HepG2 (cell line): ENCODE measurements at regions not wholly inside any gene's neighbourhood (a gene's known extent, or its start where the extent isn't known, plus 50 kb on each side); places are given as distances from the start of the nearest gene placed in this dataset.

Source experiments
- ATAC-seq: fragments of 200-7000 bp; cut with Tn5 transposase; 3 replicates; pipeline ENCODE4 v1.9.1; 2020; ENCODE audit warnings: mild to moderate bottlenecking, moderate library complexity
- BruUV-seq: library from RNA; stranded (reverse); fragments of 400-500 nt; replicated peaks from 2 replicates; lab custom pipeline; 2021; lab: Mats Ljungman, UMichigan
- CTCF ChIA-PET: fragments of 300-600 bp; formaldehyde crosslinking; extraction: SDS; loops from one replicate; lab custom pipeline; 2021; ENCODE audit warnings: low total read pairs, inconsistent platforms, low intra/inter-chr PET ratio; lab: Yijun Ruan, JAX
- POLR2A ChIA-PET: fragments of 350-600 bp; sonication (Branson Sonifier 250); formaldehyde crosslinking; loops from one replicate; lab custom pipeline; 2020; ENCODE audit warnings: antibody characterized with exemption, inconsistent platforms; lab: Yijun Ruan, JAX
- DNase-seq: peaks from one replicate; pipeline ENCODE4 v3.0.0-alpha.2; 2015; ENCODE audit warnings: low spot score
- FAIRE-seq: peaks from 3 replicates; lab custom pipeline; 2011; peaks lifted over from hg19 to GRCh38; lab: Jason Lieb, UNC
- H2AFZ ChIP-seq: one replicate; pipeline ENCODE4 v1.6.1; 2011; ENCODE audit warnings: low read length, inconsistent platforms
- H3K27ac ChIP-seq: fragments of 300-600 bp; 3 replicates; pipeline ENCODE4 v1.8.0; 2011; ENCODE audit warnings: mixed run types, mild to moderate bottlenecking, mixed read lengths, low read length, inconsistent platforms; ENCODE audit not compliant: insufficient read depth; ENCODE audit errors: extremely low read length
- H3K27me3 ChIP-seq, 2 experiments: fragments of 200-600 bp in 1 of 2; 2 replicates in 1 of 2; 3 replicates in 1 of 2; pipeline versions ENCODE4 v1.6.0 to v1.8.0; 2011; ENCODE audit warnings: low read length in 2 of 2, mild to moderate bottlenecking in 2 of 2, moderate library complexity in 2 of 2, inconsistent platforms in 1 of 2; ENCODE audit not compliant: insufficient read depth in 2 of 2, control insufficient read depth in 1 of 2
- H3K36me3 ChIP-seq, 2 experiments: fragments of 200-600 bp in 1 of 2; replicated peaks in 1 of 2; 2 replicates in 1 of 2; 3 replicates in 1 of 2; pipeline versions ENCODE4 v1.5.1 to v1.8.0; 2011; ENCODE audit warnings: low read length in 2 of 2, inconsistent platforms in 1 of 2; ENCODE audit not compliant: insufficient read depth in 2 of 2, control insufficient read depth in 1 of 2
- H3K4me1 ChIP-seq: 2 replicates; pipeline ENCODE4 v1.5.1; 2012; ENCODE audit warnings: low read length, inconsistent platforms; ENCODE audit not compliant: insufficient read depth
- H3K4me2 ChIP-seq: 2 replicates; pipeline ENCODE4 v1.6.0; 2011; ENCODE audit warnings: low read depth, low read length, inconsistent platforms
- H3K4me3 ChIP-seq, 3 experiments: fragments of 200-600 bp in 1 of 3; sonication (generic), shearing (Covaris generic) in 1 of 3; replicated peaks in 1 of 3; 2 replicates each; pipeline ENCODE4 v1.5.1; 2011 to 2016; ENCODE audit warnings: low read length in 3 of 3, inconsistent platforms in 2 of 3, low read depth in 2 of 3, mild to moderate bottlenecking in 2 of 3, control low read depth in 1 of 3, mixed read lengths in 1 of 3; ENCODE audit not compliant: insufficient read depth in 1 of 3
- H3K79me2 ChIP-seq: one replicate; pipeline ENCODE4 v1.6.1; 2011; ENCODE audit warnings: low read length, inconsistent platforms; ENCODE audit not compliant: insufficient read depth
- H3K9ac ChIP-seq: 2 replicates; pipeline ENCODE4 v1.6.0; 2011; ENCODE audit warnings: mild to moderate bottlenecking, low read depth, low read length, inconsistent platforms; ENCODE audit not compliant: insufficient read depth
- H3K9me3 ChIP-seq: 2 replicates; pipeline ENCODE4 v1.5.1; 2012; ENCODE audit warnings: mild to moderate bottlenecking, low read length
- H4K20me1 ChIP-seq: 2 replicates; pipeline ENCODE4 v1.6.0; 2011; ENCODE audit warnings: inconsistent platforms, mild to moderate bottlenecking, low read length, moderate library complexity; ENCODE audit not compliant: insufficient read depth
- MIER3 ChIP-seq: IDR thresholded peaks from 2 replicates; pipeline ENCODE4 v1.6.1; 2016; ENCODE audit warnings: missing compliant biosample characterization, borderline replicate concordance
- REXO4 ChIP-seq: sonication (generic); formaldehyde crosslinking; IDR thresholded peaks from 2 replicates; pipeline ENCODE4 v1.8.0; 2022; ENCODE audit warnings: missing genetic modification reagents, mild to moderate bottlenecking, borderline replicate concordance
- RXRB ChIP-seq: IDR thresholded peaks from 2 replicates; pipeline ENCODE4 v1.6.1; 2016; ENCODE audit warnings: borderline replicate concordance, missing genetic modification reagents, missing compliant biosample characterization
- ZFY ChIP-seq: sonication (generic); formaldehyde crosslinking; IDR thresholded peaks from 2 replicates; pipeline ENCODE4 v1.4.0; 2020; ENCODE audit warnings: missing genetic modification reagents
- ZNF713 ChIP-seq: sonication (generic); formaldehyde crosslinking; IDR thresholded peaks from 2 replicates; pipeline ENCODE4 v1.4.0; 2020; ENCODE audit warnings: mild to moderate bottlenecking, missing genetic modification reagents
- WGBS: methylation state at CpG from one replicate; pipeline ENCODE4 v1.1.6; 2017; ENCODE audit warnings: low lambda C conversion rate; 5-methylcytosine and 5-hydroxymethylcytosine counted together
- in situ Hi-C: cut with HindIII; loops from 2 replicates; pipeline ENCODE4 v1.10.0; 2017; ENCODE audit warnings: low pct_unique_long_range_greater_than_20kb; ENCODE audit not compliant: extremely low pct_ligation_motif_present
- intact Hi-C: fragments of 100-400 bp; cut with micrococcal nuclease; formaldehyde crosslinking; loops from one replicate; pipeline ENCODE4 v1.10.0; 2022; ENCODE audit not compliant: unreplicated experiment
- TF ChIP-seq, protein P1 (sequence below): sonication (generic); formaldehyde crosslinking; IDR thresholded peaks from 2 replicates; pipeline ENCODE4 v1.5.1; 2020; ENCODE audit warnings: mild to moderate bottlenecking, missing genetic modification reagents, borderline replicate concordance
- TF ChIP-seq, protein P2 (sequence below), 2 experiments: sonication (generic) in 1 of 2; formaldehyde crosslinking in 1 of 2; IDR thresholded peaks; 2 replicates each; pipeline versions ENCODE4 v1.4.0 to v1.6.1; 2018 to 2020; ENCODE audit warnings: missing genetic modification reagents in 2 of 2, borderline replicate concordance in 1 of 2, low read depth in 1 of 2, mild to moderate bottlenecking in 1 of 2, missing biosample characterization in 1 of 2
- TF ChIP-seq, protein P3 (sequence below): sonication (generic); formaldehyde crosslinking; IDR thresholded peaks from 2 replicates; pipeline ENCODE4 v1.8.1; 2023; ENCODE audit warnings: mild to moderate bottlenecking, inconsistent platforms, moderate library complexity, missing genetic modification reagents, borderline replicate concordance
- TF ChIP-seq, protein P4 (sequence below): sonication (generic); formaldehyde crosslinking; IDR thresholded peaks from 2 replicates; pipeline ENCODE4 v1.4.0; 2020; ENCODE audit warnings: missing genetic modification reagents

DNA sequence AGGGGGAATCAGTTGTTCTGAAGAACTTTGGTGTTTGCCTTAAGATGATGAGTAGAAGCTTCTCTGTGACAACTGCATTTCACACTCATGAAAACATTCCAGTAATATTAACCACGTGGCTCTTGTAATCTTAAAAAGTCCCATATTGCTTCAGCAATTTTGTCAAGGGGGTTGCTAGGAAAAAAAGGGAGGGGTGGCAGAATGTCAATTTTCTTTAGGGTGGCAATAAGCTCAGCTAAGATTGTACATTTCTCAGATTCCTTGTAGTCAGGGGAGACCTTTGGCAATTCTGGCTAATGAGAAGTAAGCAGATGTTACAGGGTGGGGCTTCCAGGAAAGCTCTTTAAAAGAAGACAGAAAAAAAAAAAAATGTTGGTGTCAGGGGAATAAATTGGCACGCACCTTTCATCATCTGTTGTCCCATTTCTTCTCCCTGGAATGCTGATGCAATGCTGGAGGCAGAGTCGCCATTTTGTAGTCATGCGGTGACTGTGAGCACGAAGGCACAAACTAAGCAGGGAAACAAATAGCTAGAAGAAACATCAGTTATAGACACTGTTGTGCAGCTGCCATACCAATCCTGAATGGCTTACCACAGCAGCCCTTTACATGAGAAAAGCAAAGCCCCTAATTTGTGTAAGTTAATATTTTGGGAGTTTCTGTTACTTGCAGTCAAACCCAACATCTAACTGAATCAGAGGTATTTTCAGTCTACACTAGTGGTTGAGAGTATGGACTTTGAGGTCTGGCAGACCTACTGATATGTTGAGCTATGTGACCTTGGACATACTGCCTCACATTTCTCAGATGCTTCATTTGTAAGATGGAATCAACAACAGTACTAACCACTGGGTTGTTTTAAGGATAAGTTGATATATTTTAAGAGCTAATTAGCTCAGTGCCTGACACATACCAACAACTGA lies 56.1 kb upstream of the MRPS6 start (continued):
- TF ChIP-seq, protein P1, sequence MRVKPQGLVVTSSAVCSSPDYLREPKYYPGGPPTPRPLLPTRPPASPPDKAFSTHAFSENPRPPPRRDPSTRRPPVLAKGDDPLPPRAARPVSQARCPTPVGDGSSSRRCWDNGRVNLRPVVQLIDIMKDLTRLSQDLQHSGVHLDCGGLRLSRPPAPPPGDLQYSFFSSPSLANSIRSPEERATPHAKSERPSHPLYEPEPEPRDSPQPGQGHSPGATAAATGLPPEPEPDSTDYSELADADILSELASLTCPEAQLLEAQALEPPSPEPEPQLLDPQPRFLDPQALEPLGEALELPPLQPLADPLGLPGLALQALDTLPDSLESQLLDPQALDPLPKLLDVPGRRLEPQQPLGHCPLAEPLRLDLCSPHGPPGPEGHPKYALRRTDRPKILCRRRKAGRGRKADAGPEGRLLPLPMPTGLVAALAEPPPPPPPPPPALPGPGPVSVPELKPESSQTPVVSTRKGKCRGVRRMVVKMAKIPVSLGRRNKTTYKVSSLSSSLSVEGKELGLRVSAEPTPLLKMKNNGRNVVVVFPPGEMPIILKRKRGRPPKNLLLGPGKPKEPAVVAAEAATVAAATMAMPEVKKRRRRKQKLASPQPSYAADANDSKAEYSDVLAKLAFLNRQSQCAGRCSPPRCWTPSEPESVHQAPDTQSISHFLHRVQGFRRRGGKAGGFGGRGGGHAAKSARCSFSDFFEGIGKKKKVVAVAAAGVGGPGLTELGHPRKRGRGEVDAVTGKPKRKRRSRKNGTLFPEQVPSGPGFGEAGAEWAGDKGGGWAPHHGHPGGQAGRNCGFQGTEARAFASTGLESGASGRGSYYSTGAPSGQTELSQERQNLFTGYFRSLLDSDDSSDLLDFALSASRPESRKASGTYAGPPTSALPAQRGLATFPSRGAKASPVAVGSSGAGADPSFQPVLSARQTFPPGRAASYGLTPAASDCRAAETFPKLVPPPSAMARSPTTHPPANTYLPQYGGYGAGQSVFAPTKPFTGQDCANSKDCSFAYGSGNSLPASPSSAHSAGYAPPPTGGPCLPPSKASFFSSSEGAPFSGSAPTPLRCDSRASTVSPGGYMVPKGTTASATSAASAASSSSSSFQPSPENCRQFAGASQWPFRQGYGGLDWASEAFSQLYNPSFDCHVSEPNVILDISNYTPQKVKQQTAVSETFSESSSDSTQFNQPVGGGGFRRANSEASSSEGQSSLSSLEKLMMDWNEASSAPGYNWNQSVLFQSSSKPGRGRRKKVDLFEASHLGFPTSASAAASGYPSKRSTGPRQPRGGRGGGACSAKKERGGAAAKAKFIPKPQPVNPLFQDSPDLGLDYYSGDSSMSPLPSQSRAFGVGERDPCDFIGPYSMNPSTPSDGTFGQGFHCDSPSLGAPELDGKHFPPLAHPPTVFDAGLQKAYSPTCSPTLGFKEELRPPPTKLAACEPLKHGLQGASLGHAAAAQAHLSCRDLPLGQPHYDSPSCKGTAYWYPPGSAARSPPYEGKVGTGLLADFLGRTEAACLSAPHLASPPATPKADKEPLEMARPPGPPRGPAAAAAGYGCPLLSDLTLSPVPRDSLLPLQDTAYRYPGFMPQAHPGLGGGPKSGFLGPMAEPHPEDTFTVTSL, result no peak
- TF ChIP-seq, all 625 proteins: peak for 8

DNA sequence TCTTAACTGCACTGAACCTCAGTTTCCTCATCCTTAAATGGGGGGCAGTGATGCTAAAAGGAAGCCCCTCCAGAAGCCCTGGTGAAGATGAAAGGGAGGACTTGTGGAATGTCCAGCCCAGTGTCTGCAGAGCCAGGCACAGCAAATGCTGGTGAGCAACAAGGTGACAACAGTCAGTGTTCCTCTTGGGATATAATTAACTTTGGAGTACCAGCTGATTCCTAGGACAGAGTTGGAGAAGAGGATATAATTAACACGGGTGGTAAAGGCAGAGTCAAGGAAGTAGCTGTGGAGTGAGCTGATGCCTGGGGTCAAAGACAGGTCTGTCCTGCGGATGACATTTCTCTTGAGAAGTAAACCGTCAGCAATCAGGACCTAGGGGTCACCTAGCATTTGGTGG lies 60.7 kb upstream of the MRPS6 start:
- in situ Hi-C loops (no loop called here), intact Hi-C loops (no loop called here)
- FAIRE-seq (no peak), DNase-seq (no peak), ATAC-seq (no peak)
- no TSS peak for BruUV-seq
- Histone ChIP-seq H3K4me3 (no peak overlapping the region), H3K27me3 (peaks cover 1 to 4% of the 10 kb centered on the region in 2 experiments; a peak in 1 of 5 replicates), H3K36me3 (no peaks in the 10 kb centered on the region), H3K9me3 (no peaks in the 10 kb centered on the region), H3K9ac (no peak overlapping the region), H2AFZ (no peak overlapping the region), H3K27ac (no peak overlapping the region), H3K4me1 (peaks cover 10% of the 10 kb centered on the region), H4K20me1 (no peaks in the 10 kb centered on the region), H3K79me2 (no peaks in the 10 kb centered on the region), H3K4me2 (no peak overlapping the region)
- 53% methylated on average over 3 of the region's 3 CpGs for WGBS
- ChIA-PET CTCF (no interaction called here), POLR2A (no interaction called here)
- TF ChIP-seq RXRB (no peak), REXO4 (CRISPR knock-in tag) (no peak), ZFY (CRISPR knock-in tag) (no peak), ZNF713 (CRISPR knock-in tag) (no peak), MIER3 (no peak)
- TF ChIP-seq, protein P2, sequence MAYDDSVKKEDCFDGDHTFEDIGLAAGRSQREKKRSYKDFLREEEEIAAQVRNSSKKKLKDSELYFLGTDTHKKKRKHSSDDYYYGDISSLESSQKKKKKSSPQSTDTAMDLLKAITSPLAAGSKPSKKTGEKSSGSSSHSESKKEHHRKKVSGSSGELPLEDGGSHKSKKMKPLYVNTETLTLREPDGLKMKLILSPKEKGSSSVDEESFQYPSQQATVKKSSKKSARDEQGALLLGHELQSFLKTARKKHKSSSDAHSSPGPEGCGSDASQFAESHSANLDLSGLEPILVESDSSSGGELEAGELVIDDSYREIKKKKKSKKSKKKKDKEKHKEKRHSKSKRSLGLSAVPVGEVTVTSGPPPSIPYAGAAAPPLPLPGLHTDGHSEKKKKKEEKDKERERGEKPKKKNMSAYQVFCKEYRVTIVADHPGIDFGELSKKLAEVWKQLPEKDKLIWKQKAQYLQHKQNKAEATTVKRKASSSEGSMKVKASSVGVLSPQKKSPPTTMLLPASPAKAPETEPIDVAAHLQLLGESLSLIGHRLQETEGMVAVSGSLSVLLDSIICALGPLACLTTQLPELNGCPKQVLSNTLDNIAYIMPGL (CRISPR knock-in tag; IDR thresholded peaks at IDR 0.05; ENCODE audit: borderline replicate concordance in 1 of 2, low read depth in 1 of 2), result no peak
- TF ChIP-seq, protein P3, sequence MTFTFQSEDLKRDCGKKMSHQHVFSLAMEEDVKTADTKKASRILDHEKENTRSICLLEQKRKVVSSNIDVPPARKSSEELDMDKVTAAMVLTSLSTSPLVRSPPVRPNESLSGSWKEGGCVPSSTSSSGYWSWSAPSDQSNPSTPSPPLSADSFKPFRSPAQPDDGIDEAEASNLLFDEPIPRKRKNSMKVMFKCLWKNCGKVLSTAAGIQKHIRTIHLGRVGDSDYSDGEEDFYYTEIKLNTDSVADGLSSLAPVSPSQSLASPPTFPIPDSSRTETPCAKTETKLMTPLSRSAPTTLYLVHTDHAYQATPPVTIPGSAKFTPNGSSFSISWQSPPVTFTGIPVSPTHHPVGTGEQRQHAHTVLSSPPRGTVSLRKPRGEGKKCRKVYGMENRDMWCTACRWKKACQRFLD, result no peak
- TF ChIP-seq, protein P4, sequence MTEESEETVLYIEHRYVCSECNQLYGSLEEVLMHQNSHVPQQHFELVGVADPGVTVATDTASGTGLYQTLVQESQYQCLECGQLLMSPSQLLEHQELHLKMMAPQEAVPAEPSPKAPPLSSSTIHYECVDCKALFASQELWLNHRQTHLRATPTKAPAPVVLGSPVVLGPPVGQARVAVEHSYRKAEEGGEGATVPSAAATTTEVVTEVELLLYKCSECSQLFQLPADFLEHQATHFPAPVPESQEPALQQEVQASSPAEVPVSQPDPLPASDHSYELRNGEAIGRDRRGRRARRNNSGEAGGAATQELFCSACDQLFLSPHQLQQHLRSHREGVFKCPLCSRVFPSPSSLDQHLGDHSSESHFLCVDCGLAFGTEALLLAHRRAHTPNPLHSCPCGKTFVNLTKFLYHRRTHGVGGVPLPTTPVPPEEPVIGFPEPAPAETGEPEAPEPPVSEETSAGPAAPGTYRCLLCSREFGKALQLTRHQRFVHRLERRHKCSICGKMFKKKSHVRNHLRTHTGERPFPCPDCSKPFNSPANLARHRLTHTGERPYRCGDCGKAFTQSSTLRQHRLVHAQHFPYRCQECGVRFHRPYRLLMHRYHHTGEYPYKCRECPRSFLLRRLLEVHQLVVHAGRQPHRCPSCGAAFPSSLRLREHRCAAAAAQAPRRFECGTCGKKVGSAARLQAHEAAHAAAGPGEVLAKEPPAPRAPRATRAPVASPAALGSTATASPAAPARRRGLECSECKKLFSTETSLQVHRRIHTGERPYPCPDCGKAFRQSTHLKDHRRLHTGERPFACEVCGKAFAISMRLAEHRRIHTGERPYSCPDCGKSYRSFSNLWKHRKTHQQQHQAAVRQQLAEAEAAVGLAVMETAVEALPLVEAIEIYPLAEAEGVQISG (CRISPR knock-in tag), result no peak
